Skeletal muscle cell (primary cell): ENCODE measurements at regions not wholly inside any gene's neighbourhood (a gene's known extent, or its start where the extent isn't known, plus 50 kb on each side); places are given as distances from the start of the nearest gene placed in this dataset.
A peak's percentile ranks its signal among the peaks of the same experiment; 100 is the strongest.
"Not testable (repeated sequence)": the region's sequence is repeated elsewhere in the genome, so short reads cannot be mapped to it uniquely, and the experiment has no call there.

Source experiments
- DNase-seq: peaks from one replicate; pipeline ENCODE4 v3.0.0-alpha.2; 2010; ENCODE audit warnings: low read depth
- H3K4me3 ChIP-seq: 2 replicates; pipeline ENCODE4 v1.5.1; 2011; ENCODE audit warnings: low read depth, mild to moderate bottlenecking, control low read depth, low read length, moderate library complexity

- no peak overlapping the region for H3K4me3 ChIP-seq
- DNase-seq: no peak
These were observed 567.2 kb downstream of the PTPRU start for GRCh38 chr1:29803486-29803885.

GRCh38 chr1:29802181-29803068 lies 566.1 kb downstream of the PTPRU start:
- DNase-seq: no peak
- no peak overlapping the region for H3K4me3 ChIP-seq

DNA sequence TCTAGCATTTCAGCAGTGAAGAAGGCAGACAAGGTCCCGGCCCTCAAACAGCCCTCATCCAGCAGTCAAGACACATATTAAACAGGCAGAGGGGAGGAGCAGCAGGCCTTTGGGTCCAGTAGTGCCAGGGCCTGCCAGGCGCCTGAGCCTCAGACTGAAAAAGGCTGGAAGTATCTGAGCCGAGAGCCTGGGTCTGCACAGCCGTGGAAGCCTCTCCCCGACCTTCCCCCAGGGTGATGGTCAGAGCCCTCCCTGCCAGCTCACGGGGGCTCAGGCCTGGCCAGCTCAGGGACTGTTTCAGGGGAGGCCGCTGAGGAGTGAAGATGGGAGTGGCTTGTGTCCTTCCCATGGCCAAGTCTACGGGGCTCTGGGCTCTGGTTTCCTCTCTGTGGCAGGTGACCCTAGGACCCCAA lies 565.2 kb downstream of the PTPRU start:
- no peak for DNase-seq

GRCh38 chr1:29801003-29801402 lies 564.7 kb downstream of the PTPRU start:
- no peak overlapping the region for H3K4me3 ChIP-seq
- DNase-seq: no peak

More for the DNA sequence above, 565.2 kb downstream of the PTPRU start:
- no peak overlapping the region for H3K4me3 ChIP-seq

DNA sequence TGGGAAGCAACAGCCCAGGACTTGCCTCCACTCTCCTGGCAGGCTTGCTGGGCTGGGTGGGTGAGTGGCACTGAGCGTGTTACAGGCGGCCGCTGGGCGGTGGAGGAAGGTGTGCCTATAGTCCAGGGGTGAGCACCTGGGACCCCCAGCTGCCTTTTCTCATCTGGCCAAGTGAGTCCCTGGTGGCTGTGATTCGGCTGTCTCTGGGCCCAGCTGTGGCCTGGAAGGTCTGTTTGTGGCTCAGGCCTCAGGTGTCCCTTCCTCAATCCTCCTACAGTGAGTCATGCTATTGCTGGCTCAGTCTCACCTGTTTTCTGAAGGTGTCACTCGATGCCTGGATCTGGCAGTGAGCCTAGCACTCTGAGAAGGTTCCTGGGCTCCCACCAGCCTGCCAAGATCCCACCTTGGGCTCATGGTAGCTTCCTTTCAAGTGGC lies 564.2 kb downstream of the PTPRU start:
- no peak for DNase-seq
- H3K4me3 ChIP-seq: no peak overlapping the region

DNA sequence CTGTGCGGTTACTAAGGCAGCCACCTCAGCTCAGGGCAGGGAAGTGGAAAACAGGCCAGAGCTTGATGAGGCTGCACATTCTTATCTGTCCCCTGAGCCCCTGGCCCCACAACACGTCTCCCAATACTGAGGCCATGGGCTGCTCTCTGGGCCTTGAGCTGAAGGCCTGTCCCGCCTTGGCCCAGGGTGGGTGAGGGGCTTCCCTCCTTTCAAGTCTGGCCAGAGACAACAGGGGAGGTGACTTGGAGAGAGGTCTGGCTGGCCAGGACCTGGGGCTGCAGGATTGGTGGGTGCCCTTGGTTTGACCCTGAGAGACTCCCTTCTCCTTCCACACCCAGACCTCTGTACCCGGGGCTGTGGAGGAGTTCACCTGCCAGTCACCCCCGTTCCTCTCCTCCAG lies 563.8 kb downstream of the PTPRU start:
- no peak for DNase-seq
- no peak overlapping the region for H3K4me3 ChIP-seq

DNA sequence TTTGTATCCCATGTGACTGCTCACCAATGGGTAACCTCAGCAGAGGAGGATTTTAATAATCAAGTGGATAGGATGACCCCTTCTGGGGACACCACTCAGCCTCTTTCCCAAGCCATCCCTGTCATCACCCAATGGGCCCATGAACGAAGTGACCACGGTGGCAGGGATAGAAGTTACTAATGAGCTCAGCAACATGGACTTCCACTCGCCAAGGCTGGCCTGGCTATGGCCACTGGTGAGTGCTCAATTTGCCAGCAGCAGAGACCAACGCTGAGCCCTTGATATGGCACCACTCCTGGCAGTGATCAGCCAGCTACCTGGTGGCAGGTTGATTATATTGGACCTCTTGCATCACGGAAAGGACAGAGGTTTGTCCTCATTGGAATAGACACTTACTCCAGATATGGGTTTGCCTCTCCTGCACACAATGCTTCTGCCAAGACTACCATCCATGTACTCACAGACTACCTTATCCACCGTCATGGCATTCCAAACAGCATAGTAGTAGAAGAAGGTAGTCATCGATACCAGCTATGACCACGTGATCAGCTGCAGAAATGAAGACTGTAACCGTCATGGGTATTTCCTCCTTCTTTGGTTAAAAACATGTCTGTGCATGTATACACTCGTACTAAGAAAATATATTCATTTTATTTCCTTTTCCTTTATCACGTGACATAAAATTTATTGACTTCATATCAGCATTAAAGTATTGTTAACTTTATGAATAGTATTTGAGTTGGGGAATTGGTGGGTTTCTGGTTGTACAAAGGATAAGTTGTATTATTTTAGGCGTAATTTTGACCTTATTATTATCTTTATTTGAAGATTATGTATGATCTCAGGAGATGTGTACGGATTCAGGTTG lies 562.6 kb downstream of the PTPRU start:
- no peak overlapping the region for H3K4me3 ChIP-seq
- no peak for DNase-seq

GRCh38 chr1:29797125-29797524 lies 560.8 kb downstream of the PTPRU start:
- H3K4me3 ChIP-seq, DNase-seq: not testable (repeated sequence)

DNA sequence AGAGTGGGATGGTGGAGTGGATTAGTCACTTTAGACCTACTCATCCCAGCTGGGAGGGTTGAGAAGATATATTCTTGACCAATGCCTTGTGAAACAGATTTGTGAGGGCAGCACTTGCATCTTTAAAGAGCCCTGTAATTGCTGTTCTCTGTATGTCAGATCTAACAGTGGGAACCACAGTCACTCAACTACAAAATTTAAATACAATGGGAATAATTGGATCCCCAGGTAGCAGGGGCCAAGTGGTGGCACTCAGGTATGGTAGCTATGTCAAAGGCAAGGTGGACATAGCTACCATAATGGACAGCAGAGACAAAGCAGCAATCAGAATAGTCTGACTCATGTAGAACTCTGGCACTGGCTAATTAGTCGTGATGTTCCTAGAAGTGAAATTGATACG lies 559.6 kb downstream of the PTPRU start:
- DNase-seq, H3K4me3 ChIP-seq: not testable (repeated sequence)

DNA sequence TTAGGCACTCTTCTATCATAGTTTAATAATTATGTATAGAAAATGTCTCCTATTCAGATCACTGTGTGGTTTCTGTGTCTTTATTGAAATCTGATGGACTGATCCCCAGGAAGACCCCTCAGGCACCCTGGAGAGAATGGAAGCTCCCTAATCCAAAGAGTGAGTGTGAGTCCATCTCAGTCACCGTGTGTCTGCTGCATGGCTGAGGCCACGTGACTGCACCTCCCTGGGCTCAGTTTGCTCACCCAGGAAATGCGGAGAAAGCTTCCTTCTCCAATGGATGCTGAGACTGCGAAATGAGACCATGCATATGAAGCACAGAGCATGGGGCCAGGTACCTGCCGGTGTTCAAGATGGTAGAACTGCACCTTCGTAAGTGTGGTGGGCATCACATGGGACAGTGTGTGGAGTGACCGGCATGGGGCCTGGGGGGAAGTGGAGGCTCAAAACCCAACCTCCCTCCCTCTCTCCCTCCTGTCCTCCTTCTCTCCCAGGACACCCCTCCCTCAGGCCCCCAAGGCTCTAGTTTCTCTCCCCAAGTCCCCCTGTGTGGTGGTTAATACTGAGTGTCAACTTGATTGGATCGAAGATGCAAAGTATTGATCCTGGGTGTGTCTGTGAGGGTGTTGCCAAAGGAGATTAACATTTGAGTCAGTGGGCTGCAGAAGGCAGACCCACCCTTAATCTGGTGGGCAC lies 557.5 kb downstream of the PTPRU start:
- no peak for DNase-seq

GRCh38 chr1:29793101-29793546 lies 556.8 kb downstream of the PTPRU start:
- no peak overlapping the region for H3K4me3 ChIP-seq
- DNase-seq: peak; percentile 25

More for the DNA sequence above, 557.5 kb downstream of the PTPRU start:
- H3K4me3 ChIP-seq: no peak overlapping the region

DNA sequence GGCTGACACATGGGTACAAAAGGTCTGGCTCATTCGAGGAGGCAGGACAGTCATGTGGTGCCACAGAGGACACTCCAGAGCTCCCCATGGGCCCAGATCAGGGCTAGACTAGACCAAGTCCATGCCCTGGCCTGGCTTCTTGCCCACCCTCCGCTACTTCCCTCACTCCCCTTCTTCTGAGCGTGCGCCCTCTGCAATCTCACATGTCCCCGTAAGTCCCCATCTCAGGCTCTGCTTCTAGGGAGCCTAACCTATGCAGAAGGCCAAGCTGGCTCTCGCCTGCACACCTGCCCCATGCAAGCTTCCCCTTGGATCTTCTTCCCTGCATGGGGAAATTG lies 553.6 kb downstream of the PTPRU start:
- DNase-seq: no peak
- no peak overlapping the region for H3K4me3 ChIP-seq

GRCh38 chr1:29789221-29789909 lies 553.0 kb downstream of the PTPRU start:
- no peak overlapping the region for H3K4me3 ChIP-seq
- DNase-seq: no peak

DNA sequence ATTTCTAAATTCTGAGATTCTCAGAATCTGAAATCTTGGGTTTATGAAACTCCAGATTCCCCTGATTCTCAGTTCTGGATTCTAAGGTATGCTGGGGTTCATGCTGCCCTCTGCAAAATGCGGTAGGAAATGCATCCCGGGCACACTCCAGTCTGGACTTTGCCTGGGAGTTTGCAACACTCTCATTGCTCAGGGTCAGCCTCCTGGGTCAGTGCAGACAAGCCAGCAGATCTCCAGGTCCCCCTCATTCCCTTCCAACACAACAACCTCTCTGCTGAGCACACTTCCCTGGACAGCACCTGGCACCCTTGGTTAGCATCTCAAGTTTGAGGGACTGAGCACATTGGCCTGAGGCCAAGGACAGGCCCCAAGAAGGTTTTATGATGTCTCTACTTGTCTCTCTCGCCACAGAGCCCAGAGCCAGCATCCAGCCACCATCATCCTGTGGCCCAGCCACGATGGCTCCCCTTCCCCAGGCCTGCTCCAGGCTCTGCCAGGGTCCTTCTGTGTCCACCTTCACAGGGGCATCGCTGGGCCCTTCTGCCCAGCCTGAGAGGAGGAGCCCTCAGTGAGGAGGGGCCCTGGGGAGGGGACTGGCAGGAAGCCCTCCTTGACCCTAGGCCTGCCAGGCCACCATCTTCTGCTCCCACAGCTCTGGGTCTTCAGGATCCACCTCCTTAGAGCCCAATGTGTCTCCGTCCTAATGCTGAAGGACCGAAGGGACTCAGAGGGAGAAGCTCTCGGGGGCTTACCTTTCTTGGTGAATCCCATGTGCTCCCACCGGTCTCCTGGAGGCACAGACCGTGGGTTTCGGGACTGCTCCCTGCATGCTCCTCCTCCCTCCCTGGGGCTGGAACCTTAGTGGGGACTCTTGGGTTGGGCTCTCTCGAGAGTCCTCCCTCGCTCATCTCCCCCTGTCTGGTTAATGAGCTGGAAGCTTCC lies 550.7 kb downstream of the PTPRU start:
- no peak overlapping the region for H3K4me3 ChIP-seq
- DNase-seq: no peak

DNA sequence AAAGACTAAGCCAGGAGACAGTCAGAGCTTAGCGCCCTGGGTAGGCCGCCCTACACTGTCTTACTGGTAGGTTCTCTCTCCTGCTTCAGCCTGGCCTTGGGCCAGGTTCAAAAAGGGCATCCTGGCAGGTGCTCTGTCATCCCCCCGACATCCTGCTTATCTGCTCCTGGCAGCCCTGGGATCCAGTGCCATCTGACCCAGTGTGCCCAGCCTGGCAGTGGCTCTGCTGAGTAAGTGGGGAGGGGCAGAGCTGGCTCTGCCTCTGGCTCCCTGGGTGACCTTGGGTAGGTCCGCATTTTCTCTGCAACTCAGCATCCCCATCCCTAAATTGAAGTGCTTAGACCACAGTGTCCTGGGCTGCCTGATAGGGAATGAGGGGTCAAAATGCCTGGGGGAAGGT lies 549.9 kb downstream of the PTPRU start:
- DNase-seq: no peak
- no peak overlapping the region for H3K4me3 ChIP-seq

DNA sequence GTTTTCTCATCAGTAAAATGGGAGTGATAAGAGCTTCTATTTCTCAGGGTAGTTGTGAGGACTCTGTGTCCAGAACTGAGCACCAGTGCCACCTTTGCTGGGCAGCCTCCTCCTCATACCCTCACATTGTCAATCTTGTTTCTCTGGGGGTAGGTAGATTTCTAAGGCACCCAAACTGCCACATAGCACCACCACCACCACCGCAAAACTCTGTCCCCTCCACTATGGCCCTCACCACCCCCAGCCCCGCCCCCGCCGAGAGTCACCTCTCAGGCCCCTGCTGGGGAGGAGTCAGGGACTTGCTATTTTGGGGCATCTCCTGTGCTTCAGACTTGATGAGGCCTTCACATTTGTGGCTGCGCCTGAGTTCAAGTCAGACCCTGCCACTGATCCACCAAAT lies 549.2 kb downstream of the PTPRU start:
- DNase-seq: no peak
- H3K4me3 ChIP-seq: no peak overlapping the region

GRCh38 chr1:29785137-29785527 lies 548.8 kb downstream of the PTPRU start:
- DNase-seq: no peak
- no peak overlapping the region for H3K4me3 ChIP-seq
